Cerebellar cortex (tissue), 1 donor: ENCODE measurements at regions not wholly inside any gene's neighbourhood (a gene's known extent, or its start where the extent isn't known, plus 50 kb on each side); places are given as distances from the start of the nearest gene placed in this dataset.

Experiments
- DNase-seq: peaks from one replicate; pipeline ENCODE4 v3.0.0-alpha.2; 2015; ENCODE audit warnings: low spot score

DNA sequence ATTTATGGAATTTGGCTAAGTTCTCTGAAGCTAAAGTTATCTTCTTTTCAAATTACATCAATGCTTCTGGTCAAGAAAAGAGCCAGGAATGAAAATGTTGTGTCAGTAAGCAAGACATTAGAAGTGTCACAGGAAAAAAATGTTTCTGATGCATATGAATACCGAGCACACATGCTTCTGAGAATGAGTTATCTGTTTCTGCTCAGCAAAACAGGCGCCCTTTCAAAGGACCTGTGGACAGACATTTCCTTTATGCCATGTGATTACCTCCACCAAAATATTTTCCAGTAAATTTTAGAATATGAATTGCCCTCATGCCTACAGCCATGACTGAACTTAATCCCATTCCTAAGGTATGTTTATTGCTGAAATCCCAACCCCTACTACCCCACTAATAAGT, 55.4 kb upstream of the RNF180 start:
- no peak for DNase-seq

DNA sequence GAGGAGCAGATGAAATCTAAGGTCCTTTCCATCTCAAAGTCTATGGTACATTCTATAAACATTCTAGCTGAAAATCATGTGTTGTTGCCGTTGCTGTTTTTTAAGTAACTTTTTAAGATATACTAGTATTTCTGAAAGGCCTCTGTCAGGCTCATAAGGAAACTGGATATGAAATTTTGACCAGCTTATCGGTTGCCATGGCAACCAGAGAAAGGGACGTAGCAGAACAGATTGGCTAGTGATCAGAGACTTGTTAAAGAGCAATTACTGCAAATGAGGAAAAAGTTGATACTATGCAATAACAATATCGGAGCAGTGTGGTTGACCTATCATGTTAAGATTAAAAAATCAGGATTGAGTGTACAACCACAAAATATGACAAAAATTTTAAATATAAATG, 57.0 kb upstream of the RNF180 start:
- no peak for DNase-seq

DNA sequence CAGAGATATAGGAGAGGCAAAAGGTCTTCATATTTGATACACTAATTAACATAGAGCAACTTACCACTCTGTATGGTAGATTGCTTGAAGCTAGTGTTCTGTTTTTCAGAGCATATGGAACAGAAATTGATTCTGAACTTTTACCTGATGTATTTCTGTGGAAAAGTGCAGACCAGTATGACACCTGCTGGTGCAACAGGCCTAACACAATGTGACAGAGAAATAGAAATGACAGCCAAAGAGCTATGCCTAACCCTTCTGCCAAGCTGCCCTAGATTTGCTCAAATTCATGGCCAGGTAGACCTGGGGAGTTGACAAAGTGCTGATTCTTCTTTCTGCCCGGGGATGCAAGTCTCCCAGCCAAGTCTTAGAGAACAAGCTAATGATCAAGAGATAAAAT, 65.4 kb upstream of the RNF180 start:
- peak; percentile 23 for DNase-seq

DNA sequence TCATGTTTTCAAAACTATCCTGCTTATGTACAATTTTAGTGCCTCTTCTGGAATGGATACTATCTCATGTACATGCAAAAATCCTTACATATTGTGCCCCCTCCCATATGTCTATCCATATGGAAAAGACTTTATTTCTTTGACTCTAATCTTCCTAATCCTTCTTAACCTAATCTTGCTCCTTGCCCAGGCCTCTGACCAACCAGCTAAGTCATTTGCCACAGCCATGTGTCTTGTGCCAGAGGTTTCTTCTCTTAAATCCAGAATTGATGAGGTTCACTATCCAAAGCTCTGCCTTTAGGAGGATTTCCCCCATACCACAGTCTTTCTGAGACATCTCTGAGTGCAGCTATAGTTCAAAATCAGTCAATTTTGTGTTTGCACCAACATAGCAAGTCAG, 68.9 kb upstream of the RNF180 start:
- DNase-seq = no peak

DNA sequence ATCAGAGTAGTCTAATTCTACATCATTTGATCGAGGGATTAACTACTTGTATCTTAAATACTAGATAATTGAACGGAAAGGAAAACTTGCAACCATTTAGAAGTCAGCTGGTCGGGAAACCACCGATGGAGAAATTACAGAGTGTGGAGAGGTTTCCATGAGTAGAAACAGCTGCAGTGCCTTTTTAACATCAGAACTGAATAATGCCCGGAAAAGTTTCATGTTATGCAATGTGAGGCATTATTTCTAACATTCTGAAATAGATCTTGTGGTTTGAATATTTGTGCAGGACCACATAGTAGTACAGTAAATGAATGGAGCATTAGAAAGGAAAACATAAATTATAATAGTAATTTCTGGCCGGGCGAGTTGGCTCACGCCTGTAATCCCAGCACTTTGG, 88.1 kb upstream of the RNF180 start:
- no peak for DNase-seq

DNA sequence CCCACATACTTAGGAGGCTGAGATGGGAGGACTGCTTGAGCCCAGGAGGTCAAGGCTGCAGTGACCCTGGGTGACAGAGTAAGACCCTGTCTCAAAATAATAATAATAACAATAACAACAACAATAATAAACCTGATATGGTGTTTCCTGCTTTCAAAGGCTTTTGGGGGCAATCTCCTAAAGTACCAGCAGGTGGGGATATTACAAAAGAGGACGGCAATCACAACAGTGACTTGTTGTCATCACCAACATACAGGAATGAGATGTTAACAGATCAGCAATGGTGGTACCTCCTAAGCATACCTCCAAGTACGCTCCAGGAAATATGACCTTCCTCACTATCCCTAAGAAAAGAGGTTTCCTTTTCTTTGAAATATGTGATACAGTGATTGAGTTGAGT, 91.1 kb upstream of the RNF180 start:
- peak; percentile 19 for DNase-seq

DNA sequence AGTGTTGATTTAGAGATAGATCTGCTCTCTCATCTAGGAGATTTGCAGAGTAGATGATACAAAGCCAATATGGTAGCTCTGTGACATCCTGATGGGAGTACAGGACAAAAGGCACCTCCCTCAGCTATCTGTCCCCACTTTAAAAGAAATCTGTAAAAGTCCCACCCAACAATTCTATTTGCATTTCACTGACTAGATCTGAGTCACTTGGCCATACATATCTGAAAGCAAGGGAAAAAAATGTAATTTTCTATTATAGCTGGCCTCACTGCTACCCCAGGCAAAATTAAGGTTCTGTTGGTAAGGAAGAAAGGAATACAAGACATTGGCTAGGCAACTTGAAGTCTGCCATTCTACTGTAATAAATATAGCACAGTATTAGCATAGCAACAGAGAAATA, 96.2 kb upstream of the RNF180 start:
- no peak for DNase-seq

DNA sequence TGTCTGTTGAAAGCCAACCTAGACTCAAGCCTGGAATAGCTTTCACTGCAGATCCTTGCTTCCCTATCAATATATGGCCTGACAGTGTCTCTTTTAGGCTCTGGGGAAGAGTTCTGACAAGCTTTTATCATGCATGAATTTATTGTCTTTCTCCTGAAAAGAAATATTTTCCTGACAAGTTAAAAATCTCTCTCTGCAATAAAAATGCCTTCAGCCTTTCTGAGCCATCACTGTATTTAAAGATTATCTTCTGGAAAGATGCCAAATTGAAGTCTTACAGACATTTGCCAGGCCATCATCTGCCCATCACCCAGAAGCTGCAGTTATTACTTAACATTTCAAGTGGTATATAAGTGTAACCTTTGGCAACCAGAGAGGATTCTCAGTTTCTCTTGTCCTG, 88.1 kb upstream of the HTR1A start:
- DNase-seq = no peak

DNA sequence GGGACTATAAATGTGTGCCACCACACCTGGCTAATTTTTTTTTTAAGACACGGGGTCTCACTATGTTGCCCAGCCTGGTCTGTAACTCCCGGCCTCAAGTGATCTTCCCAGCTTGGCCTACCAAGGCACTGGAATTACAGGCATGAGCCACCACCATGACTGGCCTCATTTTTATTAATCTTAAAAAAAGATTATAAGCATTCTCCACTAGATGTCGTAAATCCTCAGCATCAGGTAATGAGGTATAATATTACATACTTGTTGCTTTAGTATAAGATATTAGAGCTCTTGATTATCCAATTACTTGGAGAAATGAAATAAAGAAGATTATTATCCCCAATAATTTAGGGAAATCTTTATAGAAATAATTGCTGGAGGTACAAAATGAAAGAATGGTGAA, 78.2 kb upstream of the HTR1A start:
- no peak for DNase-seq

DNA sequence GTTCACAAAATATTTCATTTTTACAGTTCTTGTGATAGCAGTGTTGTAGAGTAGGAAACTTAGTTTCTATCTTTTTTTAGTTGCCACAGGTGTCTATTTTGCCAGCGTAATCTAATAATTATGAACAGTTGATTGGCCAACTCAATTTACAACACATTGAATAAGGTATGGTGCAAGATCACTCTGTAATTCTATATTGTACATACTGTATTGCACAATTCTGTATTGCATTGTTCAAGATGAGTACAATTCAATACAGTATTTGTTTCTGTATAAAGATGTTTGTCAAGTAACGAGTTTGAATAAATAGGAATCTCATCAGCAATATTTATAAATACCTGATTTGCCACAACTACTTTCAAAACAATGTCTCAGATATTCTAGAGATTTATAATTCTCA, 64.2 kb upstream of the HTR1A start:
- no peak for DNase-seq

DNA sequence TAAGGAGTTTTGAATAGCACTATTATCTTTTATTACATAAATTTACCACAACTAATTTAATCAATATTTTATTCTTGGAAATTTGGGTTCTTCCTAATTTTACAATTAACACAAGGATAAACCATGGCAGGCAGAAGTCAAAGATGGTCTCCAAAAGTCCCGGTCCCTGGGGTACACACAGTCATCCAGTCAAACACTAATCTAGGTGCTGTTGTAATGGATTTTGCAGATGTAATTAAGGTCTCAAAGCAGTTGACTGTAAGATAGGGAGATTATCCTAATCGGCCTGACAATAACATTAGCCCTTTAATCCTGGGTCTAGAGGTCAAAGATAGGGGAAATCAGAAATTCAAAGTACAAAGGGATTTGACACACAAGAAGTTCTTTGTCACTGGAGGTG, 57.5 kb upstream of the HTR1A start:
- DNase-seq = no peak

DNA sequence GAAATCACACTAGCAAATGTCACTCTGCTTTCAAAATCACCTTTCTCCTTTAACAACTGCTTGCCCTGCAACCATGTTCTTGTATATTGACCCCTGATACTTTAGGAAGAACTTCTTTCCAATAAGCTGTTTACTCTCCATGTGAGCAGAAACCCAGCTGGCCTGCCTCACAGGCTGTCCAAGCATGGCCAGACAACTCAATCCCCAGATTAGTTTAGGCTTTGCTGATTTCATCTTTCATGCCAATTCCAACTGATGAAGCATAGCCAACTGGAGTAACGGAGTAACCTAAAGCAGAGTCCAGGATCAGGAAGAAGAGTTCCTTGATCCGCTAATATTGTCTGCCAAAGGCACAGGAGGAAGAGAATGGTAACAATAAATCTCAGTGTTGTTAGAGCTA, 56.7 kb upstream of the HTR1A start:
- DNase-seq = no peak

DNA sequence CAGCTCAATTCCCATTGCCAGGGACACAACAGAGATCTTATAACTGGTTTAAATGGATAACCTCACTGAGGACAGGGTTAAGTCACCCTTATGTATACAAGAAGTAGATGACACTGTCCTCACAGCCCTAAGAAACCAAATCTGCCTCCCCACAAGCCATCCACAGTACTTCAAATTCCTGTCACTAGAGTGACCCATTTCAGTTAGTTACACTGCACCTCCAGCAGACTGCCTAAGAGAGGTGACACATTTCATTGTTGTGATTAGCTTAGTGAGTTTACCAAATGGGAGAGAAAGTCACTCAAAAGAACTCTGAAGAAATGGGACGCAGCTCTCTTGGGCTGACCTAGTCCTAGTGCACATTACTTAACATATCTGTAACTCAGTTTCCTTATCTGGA, 53.6 kb upstream of the HTR1A start:
- no peak for DNase-seq
